HG03045 (cell line): ENCODE measurements at regions not wholly inside any gene's neighbourhood (a gene's known extent, or its start where the extent isn't known, plus 50 kb on each side); places are given as distances from the start of the nearest gene placed in this dataset.

ENCODE experiments used
- ATAC-seq: cut with Tn5 transposase; IDR thresholded peaks from one replicate; pipeline ENCODE4 v1.9.1; 2021; ENCODE audit warnings: mild to moderate bottlenecking, moderate library complexity; ENCODE audit not compliant: unreplicated experiment

DNA sequence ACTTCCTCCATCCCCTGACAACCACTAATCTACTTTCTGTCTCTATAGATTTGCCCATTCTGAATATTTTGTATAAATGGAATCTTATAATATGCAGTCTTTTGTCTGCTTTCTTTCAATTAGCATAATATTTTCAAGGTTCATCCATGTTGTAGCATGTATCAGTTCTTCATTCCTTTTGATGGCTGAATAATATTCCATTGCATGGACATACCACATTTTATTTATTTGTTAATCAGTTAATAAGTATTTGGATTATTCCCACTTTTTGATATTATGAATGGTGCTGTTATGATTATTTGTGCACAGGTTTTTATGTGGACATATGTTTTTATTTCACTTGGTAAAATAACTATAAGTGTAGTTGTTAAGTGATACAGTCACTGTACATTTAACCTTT, 155.1 kb upstream of the WSCD2 start:
- no peak for ATAC-seq

DNA sequence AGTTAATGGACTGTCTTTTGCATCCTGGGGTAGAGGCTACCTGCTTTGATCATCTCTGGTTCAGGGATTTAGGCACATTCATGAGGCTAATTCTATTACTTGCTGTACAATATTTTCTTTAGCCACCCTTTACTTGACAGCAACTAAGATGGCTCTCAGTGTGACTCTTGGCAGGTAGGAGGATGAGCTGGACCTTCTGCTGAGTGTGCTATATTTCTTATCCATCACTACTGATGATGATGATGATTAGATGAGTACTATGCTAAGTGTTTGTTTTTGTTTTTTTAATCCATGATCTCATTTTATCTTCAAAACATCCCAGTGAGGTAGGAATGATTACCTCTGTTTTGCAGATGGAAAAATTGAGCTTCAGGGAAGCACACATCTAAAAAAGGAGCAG, 152.8 kb upstream of the WSCD2 start:
- ATAC-seq: no peak

DNA sequence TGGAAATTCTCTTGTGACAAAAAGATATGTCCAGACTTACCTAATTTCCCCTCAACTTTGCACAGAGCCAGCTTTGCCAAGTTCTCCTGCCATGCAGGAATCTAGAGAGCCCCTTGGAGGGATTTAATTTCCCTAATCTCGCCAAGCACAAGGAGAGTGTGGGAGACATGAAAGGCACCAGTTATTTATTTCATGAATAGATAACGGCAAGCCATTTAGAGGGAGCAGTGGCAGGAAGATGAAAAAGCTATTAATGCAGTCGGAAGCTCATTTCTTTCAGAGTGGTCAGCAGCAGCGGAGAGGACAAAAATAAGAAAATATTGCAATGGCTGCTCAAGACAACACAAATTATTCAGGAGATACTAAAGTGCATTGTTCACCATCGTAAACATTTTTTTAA, 150.9 kb upstream of the WSCD2 start:
- ATAC-seq: no peak

DNA sequence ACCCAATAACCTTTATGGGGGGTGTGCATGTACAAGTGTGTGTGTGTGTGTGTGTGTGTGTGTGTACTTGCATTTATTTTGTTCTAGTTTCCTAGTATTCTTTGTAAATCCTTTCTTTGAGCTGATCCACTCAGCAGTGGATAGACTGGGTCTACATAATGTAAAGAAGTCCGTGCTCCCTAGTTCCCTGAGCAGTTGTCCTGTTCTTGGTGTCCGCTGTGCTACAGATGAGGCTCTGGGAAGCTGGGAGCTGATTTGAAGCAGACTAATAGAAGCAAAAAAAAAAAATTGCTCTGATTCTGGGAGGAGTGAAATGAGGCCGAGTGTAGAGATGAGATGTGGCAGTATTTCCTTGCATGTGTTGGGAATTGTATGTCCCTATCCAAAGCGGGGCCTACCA, 150.4 kb upstream of the WSCD2 start:
- no peak for ATAC-seq

DNA sequence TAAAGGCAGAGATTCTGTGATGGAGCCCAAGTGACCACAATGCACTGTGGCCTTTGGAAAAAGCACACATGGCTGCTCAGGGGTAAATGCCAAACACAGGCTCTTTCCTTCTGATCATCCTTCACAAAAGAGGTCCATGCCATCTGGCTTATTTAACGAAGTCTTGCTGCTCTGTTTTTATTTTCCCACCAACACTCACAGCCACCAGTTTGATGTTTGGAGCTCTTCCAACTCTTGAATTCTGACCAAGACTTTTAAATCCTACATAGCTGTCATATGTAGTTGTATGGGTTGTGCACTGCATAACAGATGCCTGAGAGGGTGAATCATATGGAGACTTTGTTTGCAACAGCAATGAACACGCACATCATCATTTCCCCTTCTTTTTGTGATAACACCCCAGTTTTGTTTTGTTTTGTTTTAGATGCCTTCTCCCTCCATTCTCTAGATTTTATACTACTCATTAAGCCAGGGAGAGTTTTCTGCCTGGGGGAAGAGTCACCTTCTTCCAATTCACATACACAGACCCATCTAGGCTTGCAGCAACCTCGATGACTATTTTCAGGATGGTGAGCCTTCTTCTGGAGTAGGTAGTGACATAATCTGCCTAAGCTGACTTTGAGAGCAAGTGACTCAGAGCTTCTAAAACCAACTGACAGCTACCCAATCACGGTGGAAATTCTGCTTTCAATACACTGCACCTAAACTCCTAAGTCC, 145.2 kb upstream of the WSCD2 start:
- ATAC-seq: no peak

DNA sequence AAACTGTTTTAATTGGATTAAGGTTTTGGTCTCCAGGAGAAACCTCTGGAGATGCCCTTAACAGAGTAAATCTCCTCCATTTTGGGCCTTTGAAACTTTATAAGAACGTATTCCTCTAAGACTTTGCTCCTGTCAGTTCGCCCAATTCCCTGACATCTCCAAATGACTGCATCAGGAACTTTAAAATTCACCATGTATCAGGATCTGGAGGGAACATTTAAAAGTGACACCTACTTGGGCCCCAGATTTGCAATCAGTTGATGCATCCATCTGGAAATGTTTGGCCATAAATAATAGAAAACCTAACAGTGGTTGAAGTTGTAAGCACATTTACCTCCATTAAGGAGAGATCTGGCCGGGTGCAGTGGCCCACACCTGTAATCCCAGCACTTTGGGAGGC, 144.1 kb upstream of the WSCD2 start:
- no peak for ATAC-seq

DNA sequence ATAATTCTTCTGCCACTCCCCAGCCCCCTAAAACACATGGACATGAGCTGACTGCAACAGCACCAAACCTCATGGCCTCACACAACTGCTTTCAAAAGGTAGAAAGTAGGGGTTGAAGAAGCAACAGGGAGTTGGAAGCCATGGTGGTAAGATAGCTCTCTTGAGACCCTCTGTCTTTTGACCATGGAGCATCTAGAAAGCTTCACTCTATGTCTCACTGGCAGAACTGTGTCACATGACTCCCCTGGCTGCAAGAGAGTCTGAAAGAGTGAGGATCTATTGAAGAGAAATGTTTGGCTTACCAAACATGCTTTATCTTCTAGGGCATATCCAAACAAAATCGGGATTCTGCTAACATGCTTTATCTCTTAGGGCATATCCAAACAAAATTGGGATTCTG, 142.9 kb upstream of the WSCD2 start:
- no peak for ATAC-seq

DNA sequence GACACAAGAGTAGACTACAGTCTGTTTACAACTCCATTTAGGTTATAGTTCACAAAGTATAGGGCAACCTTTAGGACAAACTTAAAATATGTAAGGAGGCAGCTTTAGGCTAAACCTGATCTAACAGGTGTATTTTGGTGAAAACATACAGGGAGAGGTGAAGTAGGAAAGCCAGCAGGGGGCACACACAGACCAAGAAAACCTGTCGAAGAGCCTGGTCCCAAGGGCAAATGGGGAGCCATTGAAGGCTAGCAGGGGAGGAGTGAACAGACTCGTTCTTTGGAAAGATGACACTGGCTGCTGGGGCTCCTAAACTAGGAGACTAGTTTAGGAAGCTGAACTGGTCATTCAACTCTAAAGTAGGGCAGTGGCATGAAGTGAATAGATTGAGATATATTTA, 138.8 kb upstream of the WSCD2 start:
- no peak for ATAC-seq

DNA sequence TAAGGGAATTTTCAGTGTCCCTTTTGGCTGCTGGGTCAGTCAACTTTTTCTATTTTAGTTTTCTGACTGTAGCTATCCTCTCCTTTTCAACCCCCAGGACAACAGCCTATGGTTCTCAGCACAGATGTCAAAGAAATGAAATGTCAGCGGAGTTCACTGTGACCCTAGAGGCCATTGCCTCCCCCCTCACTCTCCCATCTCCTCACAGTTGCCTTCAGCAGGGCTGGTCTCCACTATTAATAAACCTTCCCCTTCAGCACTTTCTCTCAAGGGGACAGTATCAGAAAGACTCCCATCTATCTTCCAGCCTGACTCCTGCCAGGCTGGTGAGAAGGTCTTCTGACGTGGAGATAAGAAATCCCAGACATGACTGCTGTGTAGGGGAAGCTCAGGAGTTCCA, 137.1 kb upstream of the WSCD2 start:
- no peak for ATAC-seq

DNA sequence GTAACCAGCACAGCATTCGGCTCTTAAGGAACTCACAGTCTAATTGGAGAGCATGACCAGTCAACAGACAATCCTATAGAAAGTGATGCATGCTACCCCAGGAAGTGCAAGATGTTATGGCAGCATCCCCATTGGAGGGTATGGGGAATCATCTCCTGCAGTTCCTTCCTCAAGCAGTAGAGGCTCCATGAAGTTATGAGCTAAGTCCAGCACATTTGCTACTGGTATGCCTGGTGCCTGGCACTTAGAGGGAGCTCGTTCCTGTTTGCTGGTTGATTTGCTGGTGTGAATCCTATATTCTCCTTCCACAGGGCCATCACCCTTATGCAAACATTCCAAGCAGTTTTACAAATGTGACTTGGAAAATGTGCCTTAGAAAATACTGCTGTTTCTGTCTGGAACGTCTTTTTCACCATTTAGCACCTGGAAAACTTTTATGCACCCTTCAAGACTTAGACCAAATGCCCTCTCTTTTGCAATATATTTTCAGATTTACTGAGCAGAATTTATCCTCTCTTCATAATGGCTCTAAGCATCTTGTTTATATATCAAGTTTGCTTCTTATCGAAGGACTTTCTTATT, 136.1 kb upstream of the WSCD2 start:
- ATAC-seq: no peak

DNA sequence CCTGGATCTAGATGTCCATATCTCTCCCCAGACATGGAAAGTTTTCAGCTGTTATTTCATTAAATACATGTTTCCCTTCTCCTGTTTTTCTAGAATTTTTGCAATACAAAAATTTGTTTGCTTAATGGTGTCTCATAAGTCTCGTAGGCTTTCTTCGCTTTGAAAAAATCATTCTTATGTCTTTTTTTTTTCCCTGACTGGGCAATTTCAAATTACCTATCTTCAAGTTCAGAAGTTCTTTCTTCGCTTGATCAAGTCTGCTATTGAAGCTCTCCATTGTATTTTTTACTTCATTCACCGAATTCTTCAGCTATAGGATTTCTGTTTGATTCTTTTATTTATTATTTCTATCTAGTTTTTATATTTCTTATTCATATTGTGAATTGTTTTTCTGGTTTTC, 130.2 kb upstream of the WSCD2 start:
- no peak for ATAC-seq

DNA sequence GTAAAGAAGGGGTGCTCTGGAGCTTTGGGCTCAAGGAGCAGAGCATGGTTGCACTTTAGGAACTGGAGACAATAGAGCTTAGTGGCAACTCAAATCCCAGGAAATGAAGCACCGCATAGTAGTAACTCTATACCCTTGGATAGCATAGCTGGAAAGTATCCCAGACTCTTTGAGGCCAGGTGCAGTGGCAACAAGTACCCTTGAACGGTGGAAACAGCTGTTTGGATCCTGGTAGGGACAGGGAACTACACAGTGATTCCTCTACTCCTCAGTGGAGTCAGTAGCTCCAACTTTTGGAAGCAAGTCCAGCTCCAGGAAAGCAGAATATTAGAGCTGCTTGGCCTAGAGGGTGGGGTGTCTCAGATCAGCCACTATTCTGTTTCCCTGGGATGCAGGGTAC, 129.0 kb upstream of the WSCD2 start:
- ATAC-seq: no peak

DNA sequence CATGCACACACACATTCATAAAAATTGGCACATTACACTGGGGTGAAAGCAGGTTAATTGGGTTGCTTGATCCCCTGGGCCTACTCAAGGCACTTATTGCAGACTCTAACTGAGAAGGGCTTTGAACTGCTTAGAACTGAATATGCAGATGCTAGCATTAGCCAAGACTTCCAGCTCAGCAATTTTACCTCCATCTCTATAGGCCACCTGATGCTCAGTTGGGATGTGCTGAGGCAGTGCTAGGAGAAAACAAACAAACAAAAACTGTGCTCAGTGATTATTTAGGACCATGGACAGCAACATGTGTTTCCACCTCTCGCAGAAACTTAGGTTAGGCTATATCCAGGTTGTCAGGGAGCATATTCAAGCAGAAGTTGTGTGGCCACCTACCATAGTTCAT, 124.8 kb upstream of the WSCD2 start:
- ATAC-seq: no peak

DNA sequence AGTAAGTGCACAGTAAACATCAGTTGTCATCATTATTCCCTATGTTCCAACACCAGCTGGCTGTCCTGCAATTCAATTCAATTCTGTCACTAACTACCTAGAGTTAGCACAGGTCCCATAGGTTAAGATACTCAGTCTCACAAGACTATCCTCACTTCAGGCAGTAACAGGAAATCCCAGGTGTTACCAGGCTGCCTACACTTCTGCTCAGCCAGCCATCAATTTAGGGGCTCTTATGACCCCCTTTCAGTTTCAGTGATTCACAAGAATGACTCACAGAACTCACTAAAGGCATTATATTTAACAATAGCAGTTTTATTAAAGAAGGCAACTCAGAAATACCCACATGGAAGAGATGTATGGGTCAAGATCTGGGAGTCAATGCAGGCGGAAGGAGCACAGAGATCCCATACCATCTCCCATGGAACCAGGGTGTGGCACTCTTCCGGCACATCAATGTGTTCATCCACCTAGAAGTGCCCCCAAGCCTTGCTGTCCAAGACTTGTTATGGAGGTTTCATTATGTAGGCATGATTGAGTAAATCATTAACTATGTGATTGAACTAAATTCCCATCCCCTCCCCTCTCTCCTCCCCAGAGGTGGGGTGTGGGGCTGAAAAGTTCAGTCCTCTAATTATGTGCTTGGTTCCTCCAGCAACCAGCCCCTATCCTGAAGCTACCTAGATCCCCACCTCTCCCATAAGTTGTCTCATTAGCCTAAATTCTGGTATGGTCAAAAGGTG, 120.8 kb upstream of the WSCD2 start:
- no peak for ATAC-seq

DNA sequence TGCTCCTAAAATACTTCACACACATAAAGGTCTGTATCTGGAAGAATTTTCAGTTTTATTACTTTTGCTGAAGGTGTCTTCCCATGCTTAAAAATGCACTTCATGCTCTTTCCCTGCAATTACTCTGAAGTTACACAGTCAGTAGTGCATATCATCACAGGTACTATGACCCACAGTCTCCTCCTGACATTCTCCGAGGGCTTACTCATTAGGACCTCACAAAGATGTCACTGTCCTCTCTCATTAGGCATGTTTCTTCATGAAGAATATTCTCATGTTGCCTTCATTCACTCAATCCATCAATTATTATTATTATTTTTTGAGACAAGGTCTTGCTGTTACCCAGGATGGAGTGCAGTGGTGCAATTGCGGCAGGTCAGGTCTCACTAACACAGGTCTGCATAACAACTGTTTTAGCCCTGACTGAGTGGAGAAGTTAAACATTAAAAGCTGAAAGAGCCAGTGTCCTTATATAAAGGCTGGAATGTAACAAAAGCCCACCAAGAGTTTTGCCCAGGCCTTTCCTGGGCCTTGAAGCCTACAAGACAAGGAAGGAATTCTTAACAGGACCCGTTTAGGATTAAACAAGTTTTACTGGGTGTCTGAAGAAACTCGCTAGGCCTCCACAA, 119.5 kb upstream of the WSCD2 start:
- no peak for ATAC-seq

DNA sequence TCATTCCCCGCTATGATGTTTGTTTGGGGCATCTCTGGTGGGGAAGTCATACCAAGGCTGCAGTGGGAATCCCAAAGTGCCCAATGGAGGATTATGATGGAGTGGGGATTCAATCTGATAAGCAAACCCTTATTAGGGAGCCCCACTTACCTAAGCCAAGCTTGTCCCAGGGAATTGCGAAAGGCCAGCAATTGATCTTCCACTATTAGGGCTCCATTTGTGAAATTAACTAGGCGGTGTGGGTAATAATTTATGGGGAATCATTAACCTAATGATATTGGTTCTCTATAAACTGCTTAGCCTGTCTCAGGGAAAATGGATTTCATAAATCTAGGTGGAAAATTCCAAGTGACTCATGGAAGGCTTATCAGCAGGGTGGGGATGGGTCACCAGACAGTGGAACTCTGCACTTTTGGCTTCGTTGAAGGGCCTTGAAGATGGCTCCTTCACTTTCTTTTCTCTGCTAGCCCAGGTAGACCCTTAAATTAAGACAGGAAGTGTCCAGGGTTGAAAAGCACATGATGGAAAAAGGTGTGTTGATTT, 113.0 kb upstream of the WSCD2 start:
- no peak for ATAC-seq

DNA sequence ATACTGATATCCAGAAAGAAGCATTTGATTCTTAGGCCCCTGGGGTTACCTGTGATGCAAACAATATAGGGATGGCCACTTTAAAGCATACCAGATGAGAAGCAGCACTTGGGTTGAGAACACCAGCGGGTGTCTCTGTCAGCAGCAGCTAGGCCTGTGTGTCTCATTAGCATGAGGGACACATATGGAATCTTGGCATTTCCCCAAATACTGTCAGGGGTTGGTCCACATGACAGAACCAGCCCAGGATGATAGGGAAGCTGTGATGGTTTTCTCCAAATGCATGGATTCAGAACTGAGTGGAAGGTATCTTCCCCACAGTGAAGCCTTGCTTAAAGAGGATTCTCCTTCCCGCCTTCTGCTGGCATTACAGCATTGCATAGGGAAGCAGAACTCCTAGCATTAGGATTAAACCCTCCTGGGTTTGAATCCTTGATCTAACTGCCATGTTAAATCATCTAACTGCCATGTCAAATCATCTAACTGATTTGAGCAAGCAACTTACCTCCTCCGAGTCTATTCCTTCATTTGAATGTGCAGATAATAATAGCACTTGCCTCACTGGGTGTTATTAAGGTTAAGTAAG, 111.5 kb upstream of the WSCD2 start:
- no peak for ATAC-seq

DNA sequence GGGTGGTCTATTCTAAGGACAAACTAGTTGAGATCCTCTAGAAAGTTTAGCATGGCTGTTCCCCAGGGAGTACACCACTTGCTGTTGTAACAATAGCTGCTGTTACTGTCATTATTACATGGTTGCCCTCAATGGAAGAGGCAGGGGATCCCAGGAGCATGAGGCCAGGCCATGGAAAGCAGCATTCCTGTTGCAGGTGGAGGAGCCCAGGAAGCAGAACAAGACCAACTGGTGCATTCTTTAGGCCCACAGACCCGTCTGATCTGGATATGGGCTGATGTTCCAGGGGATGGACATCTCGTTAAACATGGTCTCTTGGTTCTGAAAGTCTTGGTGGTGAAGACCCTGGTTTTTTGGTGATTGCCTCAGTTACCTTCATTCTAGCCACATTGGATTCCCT, 109.2 kb upstream of the WSCD2 start:
- ATAC-seq: no peak

DNA sequence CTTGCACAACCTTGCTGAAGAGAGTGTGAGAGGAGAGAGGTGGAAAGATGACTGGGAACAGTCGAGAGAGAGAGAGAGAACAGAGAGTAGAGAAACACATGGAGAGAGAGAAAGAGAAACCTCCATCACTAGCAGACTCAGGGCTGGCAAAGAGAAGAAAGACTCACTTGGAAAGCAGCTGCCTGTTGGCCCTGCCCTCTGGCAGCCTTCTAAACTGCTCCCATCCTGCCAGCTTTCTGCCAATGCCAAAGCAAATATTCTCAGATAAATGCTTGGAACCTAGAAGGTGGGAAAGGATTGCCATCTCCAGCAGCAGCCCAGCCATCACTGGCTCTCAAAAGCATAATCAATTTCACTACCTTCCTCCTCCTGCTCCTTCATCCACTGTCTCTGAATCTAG, 107.9 kb upstream of the WSCD2 start:
- no peak for ATAC-seq

DNA sequence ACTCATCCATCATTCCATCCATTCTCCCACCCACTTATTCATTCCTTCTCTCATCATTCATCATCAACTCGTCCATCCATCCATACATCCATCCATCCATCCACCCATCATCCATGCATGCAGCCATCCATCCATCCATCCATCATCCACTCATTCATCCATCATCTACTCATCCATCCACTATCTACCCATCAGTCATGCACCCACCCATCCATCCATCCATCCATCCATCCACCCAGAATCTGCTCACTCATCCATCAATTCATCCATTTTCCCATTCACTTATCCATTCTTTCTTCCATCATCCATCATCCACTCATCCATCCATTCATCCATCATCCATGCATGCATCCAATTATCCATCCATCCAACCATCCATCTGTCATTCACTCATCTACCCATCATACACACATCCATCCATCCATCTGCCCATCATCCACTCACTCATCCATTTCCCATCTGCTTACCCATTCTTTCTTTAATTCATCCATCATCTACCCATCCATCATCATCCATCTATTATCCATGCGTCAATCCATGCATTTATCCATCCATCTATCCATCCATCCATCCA, 107.1 kb upstream of the WSCD2 start:
- no peak for ATAC-seq
